ENCODE measurements at regions not wholly inside any gene's neighbourhood (a gene's known extent, or its start where the extent isn't known, plus 50 kb on each side); places are given as distances from the start of the nearest gene placed in this dataset.
"Not testable (repeated sequence)": the region's sequence is repeated elsewhere in the genome, so short reads cannot be mapped to it uniquely, and the experiment has no call there.

DNA sequence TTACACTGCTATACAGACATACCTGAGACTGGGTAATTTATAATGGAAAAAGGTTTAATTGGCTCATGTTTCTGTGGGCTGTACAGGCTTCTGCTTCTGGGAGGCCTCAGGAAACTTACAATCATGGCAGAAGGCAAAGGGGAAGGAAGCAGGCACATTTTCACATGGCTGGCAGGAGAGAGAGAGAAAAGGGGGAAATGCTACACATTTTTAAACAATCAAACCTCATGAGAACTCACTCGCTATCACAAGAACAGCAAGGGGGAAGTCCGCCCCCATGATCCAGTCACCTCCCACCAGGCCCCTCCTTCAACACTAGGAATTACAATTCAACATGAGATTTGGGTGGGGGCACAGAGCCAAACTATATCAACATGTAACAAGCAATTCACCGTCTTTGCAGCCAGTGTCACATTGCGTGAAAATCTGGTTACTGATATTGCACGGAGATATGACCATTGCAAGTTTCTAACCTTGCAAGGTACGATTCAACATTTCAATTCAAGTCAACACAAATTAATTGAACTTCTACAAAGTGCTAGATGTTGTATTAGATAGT, 61.7 kb upstream of the RELL1 start:
- Histone ChIP-seq H3K4me3 (ENCODE audit: low read length) (no peak overlapping the region), H2AK5ac (ENCODE audit: low read length) (no peak overlapping the region), H3K18ac (ENCODE audit: low read length) (no peak overlapping the region), H4K8ac (ENCODE audit: low read depth, low read length) (no peak overlapping the region), H3K23ac (ENCODE audit: low read length) (no peak overlapping the region), H3K9ac (ENCODE audit: low read length) (no peak overlapping the region), H3K79me1 (ENCODE audit: low read length) (no peaks in the 10 kb centered on the region), H3K4ac (ENCODE audit: low read depth, low read length) (no peak overlapping the region), H2BK5ac (ENCODE audit: low read length) (no peak overlapping the region), H4K5ac (ENCODE audit: low read length) (no peak overlapping the region), H3K56ac (ENCODE audit: low read length) (no peak overlapping the region), H2BK120ac (ENCODE audit: low read depth, low read length) (no peak overlapping the region), H3K27me3 (ENCODE audit: insufficient read depth, low read length, poor library complexity) (no peaks in the 10 kb centered on the region), H2BK15ac (replicated peaks; ENCODE audit: low read depth) (no peak overlapping the region), H3K4me2 (ENCODE audit: low read length) (no peak overlapping the region), H3K27ac (ENCODE audit: low read depth, low read length) (no peak overlapping the region), H3K36me3 (ENCODE audit: control insufficient read depth, insufficient read depth, low read length) (no peaks in the 10 kb centered on the region), H3K4me1 (ENCODE audit: control insufficient read depth, low read depth, low read length) (no peaks in the 10 kb centered on the region), H3K79me2 (ENCODE audit: control insufficient read depth, insufficient read depth, low read length) (no peaks in the 10 kb centered on the region)
- no peak for DNase-seq
- WGBS (ENCODE audit: extremely low coverage, insufficient coverage, low lambda C conversion rate) = no CpG with 5 or more reads among the region's 6 CpGs

GRCh38 chr4:37746852-37747251, 60.7 kb upstream of the RELL1 start:
- not testable (repeated sequence) for H3K79me2 ChIP-seq (ENCODE audit: control insufficient read depth, insufficient read depth, low read length); H3K9ac ChIP-seq (ENCODE audit: low read length); H3K27me3 ChIP-seq (ENCODE audit: insufficient read depth, low read length, poor library complexity); H3K79me1 ChIP-seq (ENCODE audit: low read length); H2BK15ac ChIP-seq (replicated peaks; ENCODE audit: low read depth); H2BK120ac ChIP-seq (ENCODE audit: low read depth, low read length); H4K8ac ChIP-seq (ENCODE audit: low read depth, low read length); H3K56ac ChIP-seq (ENCODE audit: low read length); H3K4me2 ChIP-seq (ENCODE audit: low read length); H3K18ac ChIP-seq (ENCODE audit: low read length); H3K4me3 ChIP-seq (ENCODE audit: low read length); H2BK5ac ChIP-seq (ENCODE audit: low read length); H3K27ac ChIP-seq (ENCODE audit: low read depth, low read length); H3K4ac ChIP-seq (ENCODE audit: low read depth, low read length); DNase-seq; H3K36me3 ChIP-seq (ENCODE audit: control insufficient read depth, insufficient read depth, low read length); H3K4me1 ChIP-seq (ENCODE audit: control insufficient read depth, low read depth, low read length); H4K5ac ChIP-seq (ENCODE audit: low read length); H3K23ac ChIP-seq (ENCODE audit: low read length); H2AK5ac ChIP-seq (ENCODE audit: low read length)
- WGBS (ENCODE audit: extremely low coverage, insufficient coverage, low lambda C conversion rate) = no CpG with 5 or more reads among the region's 5 CpGs

DNA sequence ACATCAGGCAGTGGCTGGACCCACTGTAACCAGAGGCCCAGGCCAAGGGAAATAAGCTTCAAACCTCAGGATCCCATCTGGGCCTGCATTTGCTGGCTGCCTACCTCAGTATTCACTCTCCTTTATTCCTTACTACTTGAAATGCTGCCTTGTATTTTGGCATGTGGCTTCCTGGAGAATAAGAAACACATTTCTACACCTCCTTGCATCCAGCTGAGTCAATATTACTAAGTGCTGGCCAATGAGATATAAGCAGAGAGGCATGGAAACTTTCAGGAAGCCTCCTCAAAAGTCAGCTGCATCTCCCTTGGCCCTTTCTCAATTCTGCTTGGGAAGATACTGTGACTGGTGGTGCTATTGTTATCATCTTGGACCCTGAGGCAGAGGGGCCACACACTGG, 59.8 kb upstream of the RELL1 start:
- no peak for DNase-seq
- Histone ChIP-seq H3K36me3 (ENCODE audit: control insufficient read depth, insufficient read depth, low read length) (no peaks in the 10 kb centered on the region), H2AK5ac (ENCODE audit: low read length) (no peak overlapping the region), H4K8ac (ENCODE audit: low read depth, low read length) (no peak overlapping the region), H3K4me3 (ENCODE audit: low read length) (no peak overlapping the region), H3K23ac (ENCODE audit: low read length) (no peak overlapping the region), H2BK120ac (ENCODE audit: low read depth, low read length) (no peak overlapping the region), H3K4ac (ENCODE audit: low read depth, low read length) (no peak overlapping the region), H3K4me2 (ENCODE audit: low read length) (no peak overlapping the region), H2BK5ac (ENCODE audit: low read length) (no peak overlapping the region), H4K5ac (ENCODE audit: low read length) (no peak overlapping the region), H3K27me3 (ENCODE audit: insufficient read depth, low read length, poor library complexity) (no peaks in the 10 kb centered on the region), H3K9ac (ENCODE audit: low read length) (no peak overlapping the region), H3K56ac (ENCODE audit: low read length) (no peak overlapping the region), H3K18ac (ENCODE audit: low read length) (no peak overlapping the region), H3K27ac (ENCODE audit: low read depth, low read length) (no peak overlapping the region), H3K79me1 (ENCODE audit: low read length) (no peaks in the 10 kb centered on the region), H2BK15ac (replicated peaks; ENCODE audit: low read depth) (no peak overlapping the region), H3K79me2 (ENCODE audit: control insufficient read depth, insufficient read depth, low read length) (no peaks in the 10 kb centered on the region), H3K4me1 (ENCODE audit: control insufficient read depth, low read depth, low read length) (no peaks in the 10 kb centered on the region)

DNA sequence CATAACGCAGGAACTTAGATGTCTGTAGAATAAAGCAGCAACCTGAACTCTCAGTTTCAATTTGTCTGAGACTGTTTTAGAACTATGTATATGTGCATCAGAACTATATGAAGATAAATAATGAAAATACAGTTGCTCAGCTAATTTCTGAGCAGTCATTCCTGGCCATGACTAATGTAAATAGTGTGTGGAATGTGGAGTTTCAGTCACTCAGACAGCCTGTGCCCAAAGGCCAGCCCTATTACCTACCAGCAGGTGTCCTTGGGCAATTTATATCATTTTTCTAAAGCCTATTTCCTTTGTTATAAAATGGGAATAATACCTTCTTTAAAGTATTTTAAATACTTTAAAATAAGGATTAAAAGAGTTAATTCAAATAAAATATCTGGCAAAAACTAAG, 56.0 kb upstream of the RELL1 start:
- WGBS (ENCODE audit: extremely low coverage, insufficient coverage, low lambda C conversion rate) = no CpG with 5 or more reads among the region's 1 CpG
- H3K23ac ChIP-seq (ENCODE audit: low read length) = no peak overlapping the region
- H3K36me3 ChIP-seq (ENCODE audit: control insufficient read depth, insufficient read depth, low read length) = no peaks in the 10 kb centered on the region
- H3K9ac ChIP-seq (ENCODE audit: low read length) = no peak overlapping the region
- no peaks in the 10 kb centered on the region for H3K4me1 ChIP-seq (ENCODE audit: control insufficient read depth, low read depth, low read length)
- no peaks in the 10 kb centered on the region for H3K27me3 ChIP-seq (ENCODE audit: insufficient read depth, low read length, poor library complexity)
- H3K18ac ChIP-seq (ENCODE audit: low read length) = no peak overlapping the region
- no peak overlapping the region for H3K56ac ChIP-seq (ENCODE audit: low read length)
- no peak overlapping the region for H2BK15ac ChIP-seq (replicated peaks; ENCODE audit: low read depth)
- no peak overlapping the region for H3K27ac ChIP-seq (ENCODE audit: low read depth, low read length)
- H2BK120ac ChIP-seq (ENCODE audit: low read depth, low read length) = no peak overlapping the region
- no peaks in the 10 kb centered on the region for H3K79me1 ChIP-seq (ENCODE audit: low read length)
- H4K8ac ChIP-seq (ENCODE audit: low read depth, low read length) = no peak overlapping the region
- H4K5ac ChIP-seq (ENCODE audit: low read length) = no peak overlapping the region
- H3K4me2 ChIP-seq (ENCODE audit: low read length) = no peak overlapping the region
- no peak overlapping the region for H3K4me3 ChIP-seq (ENCODE audit: low read length)
- H2AK5ac ChIP-seq (ENCODE audit: low read length) = no peak overlapping the region
- H2BK5ac ChIP-seq (ENCODE audit: low read length) = no peak overlapping the region
- no peak overlapping the region for H3K4ac ChIP-seq (ENCODE audit: low read depth, low read length)
- no peaks in the 10 kb centered on the region for H3K79me2 ChIP-seq (ENCODE audit: control insufficient read depth, insufficient read depth, low read length)
- peak; percentile 50 for DNase-seq

- Histone ChIP-seq H3K79me1 (ENCODE audit: low read length) (no peaks in the 10 kb centered on the region), H3K4me3 (ENCODE audit: low read length) (no peak overlapping the region), H3K27ac (ENCODE audit: low read depth, low read length) (no peak overlapping the region), H3K27me3 (ENCODE audit: insufficient read depth, low read length, poor library complexity) (no peaks in the 10 kb centered on the region), H2BK120ac (ENCODE audit: low read depth, low read length) (no peak overlapping the region), H4K5ac (ENCODE audit: low read length) (no peak overlapping the region), H2BK5ac (ENCODE audit: low read length) (no peak overlapping the region), H3K9ac (ENCODE audit: low read length) (no peak overlapping the region), H4K8ac (ENCODE audit: low read depth, low read length) (no peak overlapping the region), H3K79me2 (ENCODE audit: control insufficient read depth, insufficient read depth, low read length) (no peaks in the 10 kb centered on the region), H3K18ac (ENCODE audit: low read length) (no peak overlapping the region), H3K4ac (ENCODE audit: low read depth, low read length) (no peak overlapping the region), H3K23ac (ENCODE audit: low read length) (no peak overlapping the region), H3K56ac (ENCODE audit: low read length) (no peak overlapping the region), H3K4me2 (ENCODE audit: low read length) (no peak overlapping the region), H3K4me1 (ENCODE audit: control insufficient read depth, low read depth, low read length) (no peaks in the 10 kb centered on the region), H2BK15ac (replicated peaks; ENCODE audit: low read depth) (no peak overlapping the region), H3K36me3 (ENCODE audit: control insufficient read depth, insufficient read depth, low read length) (no peaks in the 10 kb centered on the region), H2AK5ac (ENCODE audit: low read length) (no peak overlapping the region)
- WGBS (ENCODE audit: extremely low coverage, insufficient coverage, low lambda C conversion rate) = no CpG with 5 or more reads among the region's 4 CpGs
- no peak for DNase-seq
Observed at GRCh38 chr4:37741564-37741963, 55.4 kb upstream of the RELL1 start.

DNA sequence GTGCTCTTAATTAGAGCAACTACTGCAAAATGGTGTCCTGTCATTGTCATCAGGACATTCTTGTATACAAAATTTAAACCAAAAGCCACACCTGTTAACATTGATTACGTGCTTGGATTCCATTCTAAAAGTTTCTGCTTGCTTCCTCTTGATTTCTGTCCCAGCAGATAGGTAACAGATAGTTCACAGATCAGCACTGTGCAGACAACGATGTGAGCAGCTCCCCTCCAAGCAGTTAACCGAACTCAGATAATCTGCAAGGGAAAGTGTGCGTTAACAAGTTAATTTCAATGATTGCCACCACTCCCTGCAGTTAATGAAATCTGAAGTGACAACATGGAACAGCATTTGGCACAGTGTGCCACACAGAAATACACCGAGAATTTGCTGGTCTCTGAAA, 54.4 kb upstream of the RELL1 start:
- Histone ChIP-seq H3K36me3 (ENCODE audit: control insufficient read depth, insufficient read depth, low read length) (no peaks in the 10 kb centered on the region), H4K8ac (ENCODE audit: low read depth, low read length) (no peak overlapping the region), H3K18ac (ENCODE audit: low read length) (no peak overlapping the region), H3K4me2 (ENCODE audit: low read length) (no peak overlapping the region), H3K27ac (ENCODE audit: low read depth, low read length) (no peak overlapping the region), H3K27me3 (ENCODE audit: insufficient read depth, low read length, poor library complexity) (no peaks in the 10 kb centered on the region), H3K4ac (ENCODE audit: low read depth, low read length) (no peak overlapping the region), H2AK5ac (ENCODE audit: low read length) (no peak overlapping the region), H4K5ac (ENCODE audit: low read length) (no peak overlapping the region), H3K4me1 (ENCODE audit: control insufficient read depth, low read depth, low read length) (no peaks in the 10 kb centered on the region), H3K79me1 (ENCODE audit: low read length) (no peaks in the 10 kb centered on the region), H2BK120ac (ENCODE audit: low read depth, low read length) (no peak overlapping the region), H3K56ac (ENCODE audit: low read length) (no peak overlapping the region), H2BK15ac (replicated peaks; ENCODE audit: low read depth) (no peak overlapping the region), H3K23ac (ENCODE audit: low read length) (no peak overlapping the region), H2BK5ac (ENCODE audit: low read length) (no peak overlapping the region), H3K9ac (ENCODE audit: low read length) (no peak overlapping the region), H3K4me3 (ENCODE audit: low read length) (no peak overlapping the region), H3K79me2 (ENCODE audit: control insufficient read depth, insufficient read depth, low read length) (no peaks in the 10 kb centered on the region)
- DNase-seq = no peak
- no CpG with 5 or more reads among the region's 5 CpGs for WGBS (ENCODE audit: extremely low coverage, insufficient coverage, low lambda C conversion rate)
